GM20000 (cell line): ENCODE measurements at regions not wholly inside any gene's neighbourhood (a gene's known extent, or its start where the extent isn't known, plus 50 kb on each side); places are given as distances from the start of the nearest gene placed in this dataset.
A peak's percentile ranks its signal among the peaks of the same experiment; 100 is the strongest.

Experiments used
- DNase-seq: peaks from one replicate; pipeline ENCODE4 v3.0.0; 2012; ENCODE audit warnings: low spot score
- CTCF ChIP-seq: IDR thresholded peaks from 2 replicates; pipeline ENCODE4 v1.5.1; 2012; ENCODE audit warnings: mild to moderate bottlenecking, control low read depth; ENCODE audit errors: extremely low read depth, missing control alignments

DNA sequence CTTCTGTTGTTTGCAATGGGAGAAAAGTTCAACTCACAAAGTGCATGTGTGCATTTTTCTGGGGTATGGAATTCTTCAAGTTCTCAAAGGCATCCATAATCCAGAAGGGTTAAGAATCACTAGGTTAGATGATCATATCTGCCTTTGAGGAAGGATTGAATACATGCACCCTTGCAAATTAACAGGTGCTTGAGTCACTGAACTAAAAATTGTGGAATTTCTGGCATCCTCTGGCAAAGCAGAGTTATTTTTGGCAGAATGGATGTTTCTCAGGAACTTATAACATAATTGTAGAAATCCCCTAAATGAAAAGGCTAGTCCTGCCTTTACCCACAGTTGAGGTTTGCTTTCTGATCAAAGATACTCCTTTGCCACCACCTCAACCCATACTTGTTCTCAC is 136.5 kb upstream of the DYRK2 start:
- TF ChIP-seq CTCF = no peak
- DNase-seq = no peak

DNA sequence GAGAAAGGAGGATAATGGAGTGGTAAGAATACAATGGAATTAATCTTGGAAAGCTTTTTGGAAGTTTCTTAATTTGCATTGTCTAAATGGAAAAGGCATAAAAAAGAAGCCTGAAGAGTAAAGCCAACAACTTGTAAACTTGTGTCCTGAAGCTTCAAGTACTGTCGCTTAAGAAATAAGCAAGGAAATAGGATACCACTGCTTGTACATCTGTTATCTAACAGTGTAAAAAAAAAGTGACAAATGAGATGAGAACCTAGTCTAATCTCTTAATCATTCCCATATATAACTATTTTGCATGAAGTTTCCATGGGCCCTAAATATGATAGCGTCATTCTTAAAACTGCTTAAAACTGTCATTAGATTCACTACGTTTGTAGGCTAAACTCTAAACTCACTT is 134.0 kb upstream of the DYRK2 start:
- no peak for DNase-seq
- TF ChIP-seq CTCF = no peak

- no peak for TF ChIP-seq CTCF
- DNase-seq = peak; percentile 7
These were observed 132.7 kb upstream of the DYRK2 start for GRCh38 chr12:67515679-67516340.

- DNase-seq = no peak
- no peak for TF ChIP-seq CTCF
These were observed 131.2 kb upstream of the DYRK2 start for GRCh38 chr12:67517181-67517887.

GRCh38 chr12:67519484-67520433 is 128.8 kb upstream of the DYRK2 start:
- no peak for TF ChIP-seq CTCF
- no peak for DNase-seq

- DNase-seq = no peak
- no peak for TF ChIP-seq CTCF
These were observed 127.9 kb upstream of the DYRK2 start for GRCh38 chr12:67520606-67521005.

DNA sequence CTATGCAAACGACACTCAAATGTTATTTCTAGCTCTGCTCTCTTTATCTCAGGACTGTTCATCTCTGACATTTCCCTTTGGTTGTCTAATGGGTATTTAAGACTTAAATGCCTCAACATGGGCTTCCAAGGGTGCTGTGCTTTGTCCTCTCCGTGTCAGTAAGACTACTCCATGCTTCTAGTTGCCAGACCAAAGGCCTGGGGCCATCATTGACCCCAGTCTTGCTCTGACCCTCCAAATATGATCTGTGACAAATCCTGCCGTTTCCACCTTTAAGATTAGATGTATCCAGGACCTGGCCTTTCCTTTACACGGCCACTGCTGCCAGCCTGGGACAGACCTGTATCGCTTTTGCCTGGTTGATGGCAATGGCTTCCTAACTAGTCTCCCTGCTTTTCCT is 126.3 kb upstream of the DYRK2 start:
- TF ChIP-seq CTCF = no peak
- DNase-seq = no peak
